ENCODE measurements at regions not wholly inside any gene's neighbourhood (a gene's known extent, or its start where the extent isn't known, plus 50 kb on each side); places are given as distances from the start of the nearest gene placed in this dataset.

GRCh38 chr4:66964467-66964866 lies 580.8 kb downstream of the CENPC start:
- no peaks in the 10 kb centered on the region for H3K79me2 ChIP-seq (ENCODE audit: insufficient read depth, low read length)
- no peak overlapping the region for H3K4me3 ChIP-seq (replicated peaks in 1 of 3; ENCODE audit: insufficient read depth in 1 of 3, low read depth in 2 of 3, low read length in 3 of 3)
- H4K20me1 ChIP-seq (ENCODE audit: insufficient read depth, low read length), result no peaks in the 10 kb centered on the region
- no peaks in the 10 kb centered on the region for H3K9me3 ChIP-seq (ENCODE audit: low read length)
- BruUV-seq (replicated peaks), result no TSS peak
- no peak for ATAC-seq
- no peak for DNase-seq (ENCODE audit: low spot score)
- POLR2A ChIA-PET, result no interaction called here
- WGBS (ENCODE audit: low lambda C conversion rate), result 14% methylated on average over 1 of the region's 1 CpG
- TF ChIP-seq JUN (CRISPR knock-in tag; IDR thresholded peaks at IDR 0.05) (no peak), SP1 (IDR thresholded peaks at IDR 0.05) (no peak), SP1 (CRISPR knock-in tag; IDR thresholded peaks at IDR 0.05) (no peak), RCOR2 (CRISPR knock-in tag; IDR thresholded peaks at IDR 0.05) (no peak), NFRKB (IDR thresholded peaks at IDR 0.05) (no peak), ZSCAN30 (CRISPR knock-in tag; IDR thresholded peaks at IDR 0.05) (no peak), NR2F6 (IDR thresholded peaks at IDR 0.05) (no peak), NR2F6 (CRISPR knock-in tag; IDR thresholded peaks at IDR 0.05) (no peak), ZNF160 (CRISPR knock-in tag; IDR thresholded peaks at IDR 0.05) (no peak), ZNF710 (CRISPR knock-in tag; IDR thresholded peaks at IDR 0.05; ENCODE audit: borderline replicate concordance) (no peak), ZNF335 (CRISPR knock-in tag; IDR thresholded peaks at IDR 0.05) (no peak), MEF2D (CRISPR knock-in tag; IDR thresholded peaks at IDR 0.05) (no peak), CBX2 (IDR thresholded peaks at IDR 0.05; ENCODE audit: low read depth, low read length) (no peak), CBX2 (CRISPR knock-in tag; IDR thresholded peaks at IDR 0.05; ENCODE audit: low read depth) (no peak), ZNF546 (CRISPR knock-in tag; conservative IDR thresholded peaks at IDR 0.05) (no peak), DMAP1 (CRISPR knock-in tag; IDR thresholded peaks at IDR 0.05) (no peak), ZNF446 (CRISPR knock-in tag; IDR thresholded peaks at IDR 0.05) (no peak), HOXD1 (CRISPR knock-in tag; IDR thresholded peaks at IDR 0.05) (no peak), CSRNP2 (CRISPR knock-in tag; conservative IDR thresholded peaks at IDR 0.05; ENCODE audit: low read depth) (no peak), ZNF691 (CRISPR knock-in tag; IDR thresholded peaks at IDR 0.05; ENCODE audit: borderline replicate concordance, low read depth) (no peak), FOXC1 (CRISPR knock-in tag; IDR thresholded peaks at IDR 0.05; ENCODE audit: borderline replicate concordance) (no peak), ZNF841 (CRISPR knock-in tag; IDR thresholded peaks at IDR 0.05; ENCODE audit: borderline replicate concordance) (no peak), REXO4 (CRISPR knock-in tag; IDR thresholded peaks at IDR 0.05; ENCODE audit: borderline replicate concordance) (no peak)
- no peak overlapping the region for H3K4me2 ChIP-seq (ENCODE audit: low read depth, low read length)
- CTCF ChIA-PET (ENCODE audit: low intra/inter-chr PET ratio, low total read pairs), result no interaction called here
- in situ Hi-C loops (cut with HindIII; ENCODE audit: extremely low pct_ligation_motif_present, low pct_unique_long_range_greater_than_20kb) (no loop called here), intact Hi-C loops (cut with micrococcal nuclease; ENCODE audit: unreplicated experiment) (no loop called here)
- FAIRE-seq, result no peak
- H3K4me1 ChIP-seq (ENCODE audit: insufficient read depth, low read length), result no peaks in the 10 kb centered on the region
- no peaks in the 10 kb centered on the region for H3K36me3 ChIP-seq (replicated peaks in 1 of 2; ENCODE audit: control insufficient read depth in 1 of 2, insufficient read depth in 2 of 2, low read length in 2 of 2)
- no peak overlapping the region for H2AFZ ChIP-seq (ENCODE audit: low read length)
- H3K9ac ChIP-seq (ENCODE audit: insufficient read depth, low read depth, low read length), result no peak overlapping the region
- H3K27ac ChIP-seq (ENCODE audit: extremely low read length, insufficient read depth, low read length), result no peak overlapping the region
- H3K27me3 ChIP-seq (ENCODE audit: control insufficient read depth in 1 of 2, insufficient read depth in 2 of 2, low read length in 2 of 2), result no peaks in the 10 kb centered on the region

All from HepG2 (cell line).